Fibroblast of lung (primary cell): ENCODE measurements at regions not wholly inside any gene's neighbourhood (a gene's known extent, or its start where the extent isn't known, plus 50 kb on each side); places are given as distances from the start of the nearest gene placed in this dataset.

Experiments used
- DNase-seq, 2 donors: peaks; one replicate each; pipeline versions ENCODE4 v3.0.0 to v3.0.0-alpha.2; 2010; ENCODE audit warnings: low read depth in 2 of 2
- H2AFZ ChIP-seq: 2 replicates; pipeline ENCODE4 v1.5.1; 2012; ENCODE audit warnings: low read length, control low read depth, inconsistent platforms
- H3K27ac ChIP-seq: 2 replicates; pipeline ENCODE4 v1.5.1; 2011; ENCODE audit warnings: low read length, control low read depth; ENCODE audit not compliant: insufficient read depth
- H3K27me3 ChIP-seq: 2 replicates; pipeline ENCODE4 v1.5.1; 2011; ENCODE audit warnings: mild to moderate bottlenecking, low read length; ENCODE audit not compliant: control insufficient read depth, insufficient read depth
- H3K36me3 ChIP-seq: 2 replicates; pipeline ENCODE4 v1.5.1; 2011; ENCODE audit warnings: low read length; ENCODE audit not compliant: control insufficient read depth, insufficient read depth
- H3K4me1 ChIP-seq: 2 replicates; pipeline ENCODE4 v1.5.1; 2011; ENCODE audit warnings: low read length; ENCODE audit not compliant: control insufficient read depth, insufficient read depth; ENCODE audit errors: extremely low read depth
- H3K4me2 ChIP-seq: 2 replicates; pipeline ENCODE4 v1.5.1; 2011; ENCODE audit warnings: low read length, control low read depth; ENCODE audit not compliant: insufficient read depth; ENCODE audit errors: extremely low read depth
- H3K4me3 ChIP-seq, 4 experiments: fragments of 200-600 bp in 1 of 4; sonication (generic) in 1 of 4; replicated peaks in 1 of 4; 2 replicates each; pipeline ENCODE4 v1.5.1; 2011 to 2016; ENCODE audit warnings: low read length in 4 of 4, low read depth in 3 of 4, mild to moderate bottlenecking in 3 of 4, control low read depth in 2 of 4, inconsistent platforms in 1 of 4, mixed read lengths in 1 of 4; ENCODE audit not compliant: insufficient read depth in 1 of 4; ENCODE audit errors: control extremely low read depth in 1 of 4
- H3K79me2 ChIP-seq: 2 replicates; pipeline ENCODE4 v1.5.1; 2012; ENCODE audit warnings: mild to moderate bottlenecking, low read length, inconsistent platforms; ENCODE audit not compliant: control insufficient read depth, insufficient read depth
- H3K9ac ChIP-seq: 2 replicates; pipeline ENCODE4 v1.5.1; 2011; ENCODE audit warnings: mild to moderate bottlenecking, low read length, control low read depth; ENCODE audit not compliant: insufficient read depth
- H3K9me3 ChIP-seq: 2 replicates; pipeline ENCODE4 v1.5.1; 2012; ENCODE audit warnings: low read depth, low read length; ENCODE audit not compliant: control insufficient read depth, insufficient read depth
- H4K20me1 ChIP-seq: 2 replicates; pipeline ENCODE4 v1.5.1; 2011; ENCODE audit warnings: low read length; ENCODE audit not compliant: control insufficient read depth, insufficient read depth; ENCODE audit errors: extremely low read depth
- EZH2 ChIP-seq: IDR thresholded peaks from 2 replicates; pipeline ENCODE4 v1.5.1; 2012; ENCODE audit warnings: low read length, control low read depth, mild to moderate bottlenecking; ENCODE audit errors: missing control alignments
- TF ChIP-seq, protein P1 (sequence below), 2 donors: IDR thresholded peaks in 1 of 2; conservative IDR thresholded peaks in 1 of 2; 1 replicate in 1 of 2; 2 replicates in 1 of 2; pipeline ENCODE4 v1.5.1; 2011 to 2012; ENCODE audit warnings: low read length in 2 of 2, control low read depth in 1 of 2, inconsistent platforms in 1 of 2, low read depth in 1 of 2, mild to moderate bottlenecking in 1 of 2

DNA sequence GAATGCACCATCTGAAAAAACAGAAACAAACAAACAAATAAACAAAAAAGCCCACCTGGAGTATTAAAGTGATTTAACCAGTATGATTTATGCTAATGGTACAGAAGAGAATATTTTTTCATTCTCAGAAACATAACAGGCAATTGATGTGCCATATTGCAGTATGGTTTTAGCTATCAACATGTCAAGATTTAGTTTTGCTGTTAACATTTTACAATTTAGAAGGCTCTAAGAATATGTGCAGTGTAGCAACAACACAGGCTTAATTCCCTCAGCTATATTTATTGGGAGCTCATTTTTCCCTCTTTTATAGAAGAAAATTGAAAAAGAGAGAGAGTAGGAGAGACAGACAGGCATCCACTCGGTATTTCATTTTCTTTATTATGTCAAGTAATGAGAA is 1022.7 kb upstream of the CITED2 start:
- H4K20me1 ChIP-seq, result no peaks in the 10 kb centered on the region

DNA sequence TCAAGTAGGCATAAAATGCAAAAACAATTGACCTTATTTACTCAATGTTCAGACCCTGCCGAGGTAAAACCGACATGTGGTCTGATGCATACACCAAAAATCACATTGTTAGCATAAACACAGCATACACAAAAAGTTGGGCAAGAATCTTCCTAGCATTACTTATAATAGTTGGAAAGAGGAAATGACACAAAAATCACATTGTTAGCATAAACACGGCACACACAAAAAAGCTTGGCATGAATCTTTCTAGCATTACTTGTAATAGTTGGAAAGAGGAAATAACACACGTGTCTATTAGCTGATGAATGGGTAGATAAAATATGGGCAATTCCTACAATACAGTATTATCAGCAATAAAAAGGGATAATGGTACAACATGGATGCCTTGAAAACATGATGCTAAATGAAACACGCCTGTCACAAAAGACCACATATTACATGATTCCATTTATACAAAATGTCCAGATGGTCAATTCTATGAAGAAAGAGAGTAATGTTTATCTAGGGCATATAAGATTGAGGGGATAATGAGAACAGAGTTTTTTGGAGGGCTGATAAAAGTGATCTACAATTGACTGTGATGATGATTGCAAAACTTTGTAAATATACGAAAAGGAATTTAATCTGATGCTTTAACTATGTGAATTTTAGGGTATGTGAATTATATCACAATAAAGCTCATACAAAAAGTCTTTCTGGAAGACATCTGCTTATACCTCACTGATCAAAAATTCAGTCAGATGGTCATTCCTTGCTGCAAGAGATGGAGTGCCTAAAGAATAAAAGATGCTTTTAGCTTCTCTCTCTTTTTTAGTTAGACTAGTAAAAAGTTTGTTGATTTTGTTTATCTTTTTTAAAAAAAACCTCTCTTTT is 1019.5 kb upstream of the CITED2 start:
- Histone ChIP-seq H3K4me1 (no peaks in the 10 kb centered on the region), H3K4me3 (no peak overlapping the region), H3K4me2 (no peak overlapping the region), H3K9me3 (no peaks in the 10 kb centered on the region), H3K36me3 (no peaks in the 10 kb centered on the region), H3K79me2 (no peaks in the 10 kb centered on the region), H3K27ac (no peak overlapping the region), H2AFZ (peak overlapping the region; percentile 13), H4K20me1 (no peaks in the 10 kb centered on the region), H3K27me3 (no peaks in the 10 kb centered on the region), H3K9ac (no peak overlapping the region)
- no peak for TF ChIP-seq EZH2
- TF ChIP-seq, protein P1, sequence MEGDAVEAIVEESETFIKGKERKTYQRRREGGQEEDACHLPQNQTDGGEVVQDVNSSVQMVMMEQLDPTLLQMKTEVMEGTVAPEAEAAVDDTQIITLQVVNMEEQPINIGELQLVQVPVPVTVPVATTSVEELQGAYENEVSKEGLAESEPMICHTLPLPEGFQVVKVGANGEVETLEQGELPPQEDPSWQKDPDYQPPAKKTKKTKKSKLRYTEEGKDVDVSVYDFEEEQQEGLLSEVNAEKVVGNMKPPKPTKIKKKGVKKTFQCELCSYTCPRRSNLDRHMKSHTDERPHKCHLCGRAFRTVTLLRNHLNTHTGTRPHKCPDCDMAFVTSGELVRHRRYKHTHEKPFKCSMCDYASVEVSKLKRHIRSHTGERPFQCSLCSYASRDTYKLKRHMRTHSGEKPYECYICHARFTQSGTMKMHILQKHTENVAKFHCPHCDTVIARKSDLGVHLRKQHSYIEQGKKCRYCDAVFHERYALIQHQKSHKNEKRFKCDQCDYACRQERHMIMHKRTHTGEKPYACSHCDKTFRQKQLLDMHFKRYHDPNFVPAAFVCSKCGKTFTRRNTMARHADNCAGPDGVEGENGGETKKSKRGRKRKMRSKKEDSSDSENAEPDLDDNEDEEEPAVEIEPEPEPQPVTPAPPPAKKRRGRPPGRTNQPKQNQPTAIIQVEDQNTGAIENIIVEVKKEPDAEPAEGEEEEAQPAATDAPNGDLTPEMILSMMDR (conservative IDR thresholded peaks at IDR 0.05 in 1 of 2, IDR thresholded peaks at IDR 0.05 in 1 of 2; ENCODE audit: low read depth in 1 of 2, low read length in 2 of 2), result no peak
- peak in 1 of 2 donors; percentile 82 for DNase-seq

More for the DNA sequence above, 1022.7 kb upstream of the CITED2 start:
- Histone ChIP-seq H3K4me1 (no peaks in the 10 kb centered on the region), H2AFZ (no peak overlapping the region), H3K9me3 (no peaks in the 10 kb centered on the region), H3K27me3 (no peaks in the 10 kb centered on the region), H3K27ac (no peak overlapping the region), H3K36me3 (no peaks in the 10 kb centered on the region), H3K79me2 (no peaks in the 10 kb centered on the region), H3K4me2 (no peak overlapping the region), H3K4me3 (no peak overlapping the region), H3K9ac (no peak overlapping the region)
- DNase-seq, result no peak
- TF ChIP-seq, protein P1 (conservative IDR thresholded peaks at IDR 0.05 in 1 of 2, IDR thresholded peaks at IDR 0.05 in 1 of 2; ENCODE audit: low read depth in 1 of 2, low read length in 2 of 2), result no peak
- no peak for TF ChIP-seq EZH2

DNA sequence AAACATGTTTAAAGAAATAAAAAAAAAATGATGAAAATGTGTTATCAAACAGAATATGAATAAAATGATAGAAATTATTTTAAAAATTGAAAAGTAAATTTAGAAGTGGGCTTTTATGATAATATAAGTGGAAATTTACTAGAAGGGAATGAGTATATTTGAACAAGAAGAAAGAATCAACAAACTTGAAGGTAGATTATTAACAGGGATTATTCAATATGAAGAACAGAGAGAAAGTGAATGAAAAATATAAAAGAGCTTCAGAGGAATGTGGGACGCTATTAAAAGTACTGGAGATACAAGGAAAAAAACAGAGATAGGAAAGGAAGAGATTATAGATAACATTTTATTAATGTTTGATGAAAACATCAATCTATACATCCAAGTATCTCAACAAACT is 1014.4 kb upstream of the CITED2 start:
- Histone ChIP-seq H3K9ac (no peak overlapping the region), H3K27me3 (no peaks in the 10 kb centered on the region), H2AFZ (no peak overlapping the region), H3K9me3 (no peaks in the 10 kb centered on the region), H3K4me3 (no peak overlapping the region), H3K79me2 (no peaks in the 10 kb centered on the region), H3K27ac (no peak overlapping the region), H3K36me3 (no peaks in the 10 kb centered on the region), H3K4me2 (no peak overlapping the region), H3K4me1 (no peaks in the 10 kb centered on the region), H4K20me1 (no peaks in the 10 kb centered on the region)
- no peak for DNase-seq
- TF ChIP-seq, protein P1 (conservative IDR thresholded peaks at IDR 0.05 in 1 of 2, IDR thresholded peaks at IDR 0.05 in 1 of 2; ENCODE audit: low read depth in 1 of 2, low read length in 2 of 2), result no peak
- no peak for TF ChIP-seq EZH2
